ENCODE measurements at regions not wholly inside any gene's neighbourhood (a gene's known extent, or its start where the extent isn't known, plus 50 kb on each side); places are given as distances from the start of the nearest gene placed in this dataset.

DNA sequence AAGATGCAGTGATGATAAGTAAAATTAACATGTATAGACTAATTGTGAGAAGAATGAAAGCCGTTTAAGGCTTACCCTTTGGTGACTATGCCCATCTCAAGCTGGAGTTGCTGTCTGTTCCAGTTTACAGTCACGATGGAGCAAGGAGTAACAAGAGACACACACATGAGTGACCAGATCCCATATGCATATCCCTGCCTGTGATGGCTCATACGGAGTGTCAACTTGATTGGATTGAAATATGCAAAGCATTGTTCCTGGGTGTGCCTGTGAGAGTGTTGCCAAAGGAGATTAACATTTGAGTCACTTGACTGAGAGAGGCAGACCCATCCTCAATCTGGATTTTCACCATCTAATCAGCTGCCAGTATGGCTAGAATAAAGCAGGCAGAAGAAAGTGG lies 786.8 kb downstream of the FAM181B start:
- H4K20me1 ChIP-seq (ENCODE audit: insufficient read depth, low read length): no peaks in the 10 kb centered on the region
- no peak overlapping the region for H3K4me2 ChIP-seq (ENCODE audit: low read depth, low read length)
- H3K36me3 ChIP-seq (replicated peaks in 1 of 2; ENCODE audit: control insufficient read depth in 1 of 2, insufficient read depth in 2 of 2, low read length in 2 of 2): no peaks in the 10 kb centered on the region
- no peak for FAIRE-seq
- no peaks in the 10 kb centered on the region; a peak in 1 of 5 replicates for H3K27me3 ChIP-seq (ENCODE audit: control insufficient read depth in 1 of 2, insufficient read depth in 2 of 2, low read length in 2 of 2)
- no peaks in the 10 kb centered on the region for H3K9me3 ChIP-seq (ENCODE audit: low read length)
- WGBS (ENCODE audit: low lambda C conversion rate): 2% methylated on average over 3 of the region's 3 CpGs
- H3K27ac ChIP-seq (ENCODE audit: extremely low read length, insufficient read depth, low read length): no peak overlapping the region
- TF ChIP-seq SP1 (IDR thresholded peaks at IDR 0.05) (no peak), SP1 (CRISPR knock-in tag; IDR thresholded peaks at IDR 0.05) (no peak), TBX3 (IDR thresholded peaks at IDR 0.05; ENCODE audit: borderline replicate concordance) (no peak), XRCC5 (optimal IDR thresholded peaks at IDR 0.05; ENCODE audit: low read length) (no peak), ZBTB4 (CRISPR knock-in tag; IDR thresholded peaks at IDR 0.05; ENCODE audit: borderline replicate concordance) (no peak), ZNF496 (CRISPR knock-in tag; IDR thresholded peaks at IDR 0.05; ENCODE audit: insufficient replicate concordance) (no peak), KDM1A (CRISPR knock-in tag; IDR thresholded peaks at IDR 0.05) (no peak), ZNF224 (CRISPR knock-in tag; IDR thresholded peaks at IDR 0.05) (no peak), HMG20B (CRISPR knock-in tag; conservative IDR thresholded peaks at IDR 0.05) (no peak), ELF1 (CRISPR knock-in tag; IDR thresholded peaks at IDR 0.05) (no peak)
- TF ChIP-seq, protein P1, sequence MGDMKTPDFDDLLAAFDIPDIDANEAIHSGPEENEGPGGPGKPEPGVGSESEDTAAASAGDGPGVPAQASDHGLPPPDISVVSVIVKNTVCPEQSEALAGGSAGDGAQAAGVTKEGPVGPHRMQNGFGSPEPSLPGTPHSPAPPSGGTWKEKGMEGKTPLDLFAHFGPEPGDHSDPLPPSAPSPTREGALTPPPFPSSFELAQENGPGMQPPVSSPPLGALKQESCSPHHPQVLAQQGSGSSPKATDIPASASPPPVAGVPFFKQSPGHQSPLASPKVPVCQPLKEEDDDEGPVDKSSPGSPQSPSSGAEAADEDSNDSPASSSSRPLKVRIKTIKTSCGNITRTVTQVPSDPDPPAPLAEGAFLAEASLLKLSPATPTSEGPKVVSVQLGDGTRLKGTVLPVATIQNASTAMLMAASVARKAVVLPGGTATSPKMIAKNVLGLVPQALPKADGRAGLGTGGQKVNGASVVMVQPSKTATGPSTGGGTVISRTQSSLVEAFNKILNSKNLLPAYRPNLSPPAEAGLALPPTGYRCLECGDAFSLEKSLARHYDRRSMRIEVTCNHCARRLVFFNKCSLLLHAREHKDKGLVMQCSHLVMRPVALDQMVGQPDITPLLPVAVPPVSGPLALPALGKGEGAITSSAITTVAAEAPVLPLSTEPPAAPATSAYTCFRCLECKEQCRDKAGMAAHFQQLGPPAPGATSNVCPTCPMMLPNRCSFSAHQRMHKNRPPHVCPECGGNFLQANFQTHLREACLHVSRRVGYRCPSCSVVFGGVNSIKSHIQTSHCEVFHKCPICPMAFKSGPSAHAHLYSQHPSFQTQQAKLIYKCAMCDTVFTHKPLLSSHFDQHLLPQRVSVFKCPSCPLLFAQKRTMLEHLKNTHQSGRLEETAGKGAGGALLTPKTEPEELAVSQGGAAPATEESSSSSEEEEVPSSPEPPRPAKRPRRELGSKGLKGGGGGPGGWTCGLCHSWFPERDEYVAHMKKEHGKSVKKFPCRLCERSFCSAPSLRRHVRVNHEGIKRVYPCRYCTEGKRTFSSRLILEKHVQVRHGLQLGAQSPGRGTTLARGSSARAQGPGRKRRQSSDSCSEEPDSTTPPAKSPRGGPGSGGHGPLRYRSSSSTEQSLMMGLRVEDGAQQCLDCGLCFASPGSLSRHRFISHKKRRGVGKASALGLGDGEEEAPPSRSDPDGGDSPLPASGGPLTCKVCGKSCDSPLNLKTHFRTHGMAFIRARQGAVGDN (CRISPR knock-in tag; IDR thresholded peaks at IDR 0.05): no peak
- TF ChIP-seq, protein P2, sequence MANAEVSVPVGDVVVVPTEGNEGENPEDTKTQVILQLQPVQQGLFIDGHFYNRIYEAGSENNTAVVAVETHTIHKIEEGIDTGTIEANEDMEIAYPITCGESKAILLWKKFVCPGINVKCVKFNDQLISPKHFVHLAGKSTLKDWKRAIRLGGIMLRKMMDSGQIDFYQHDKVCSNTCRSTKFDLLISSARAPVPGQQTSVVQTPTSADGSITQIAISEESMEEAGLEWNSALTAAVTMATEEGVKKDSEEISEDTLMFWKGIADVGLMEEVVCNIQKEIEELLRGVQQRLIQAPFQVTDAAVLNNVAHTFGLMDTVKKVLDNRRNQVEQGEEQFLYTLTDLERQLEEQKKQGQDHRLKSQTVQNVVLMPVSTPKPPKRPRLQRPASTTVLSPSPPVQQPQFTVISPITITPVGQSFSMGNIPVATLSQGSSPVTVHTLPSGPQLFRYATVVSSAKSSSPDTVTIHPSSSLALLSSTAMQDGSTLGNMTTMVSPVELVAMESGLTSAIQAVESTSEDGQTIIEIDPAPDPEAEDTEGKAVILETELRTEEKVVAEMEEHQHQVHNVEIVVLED (CRISPR knock-in tag; IDR thresholded peaks at IDR 0.05; ENCODE audit: borderline replicate concordance): no peak
- DNase-seq (ENCODE audit: low spot score): no peak
- intact Hi-C loops (cut with micrococcal nuclease; ENCODE audit: unreplicated experiment) (no loop called here), in situ Hi-C loops (cut with HindIII; ENCODE audit: extremely low pct_ligation_motif_present, low pct_unique_long_range_greater_than_20kb) (no loop called here)
- ChIA-PET POLR2A (no interaction called here), CTCF (ENCODE audit: low intra/inter-chr PET ratio, low total read pairs) (no interaction called here)
- no peaks in the 10 kb centered on the region for H3K79me2 ChIP-seq (ENCODE audit: insufficient read depth, low read length)
- BruUV-seq (replicated peaks): no TSS peak
- no peaks in the 10 kb centered on the region for H3K4me1 ChIP-seq (ENCODE audit: insufficient read depth, low read length)
- H3K9ac ChIP-seq (ENCODE audit: insufficient read depth, low read depth, low read length): no peak overlapping the region
- ATAC-seq: no peak
- no peak overlapping the region for H3K4me3 ChIP-seq (replicated peaks in 1 of 3; ENCODE audit: insufficient read depth in 1 of 3, low read depth in 2 of 3, low read length in 3 of 3)
- H2AFZ ChIP-seq (ENCODE audit: low read length): no peak overlapping the region
